Activated B cell treated with CpG ODN at 0.5 μM for 24 hours (primary cell): ENCODE measurements at regions not wholly inside any gene's neighbourhood (a gene's known extent, or its start where the extent isn't known, plus 50 kb on each side); places are given as distances from the start of the nearest gene placed in this dataset.

Experiments
- ATAC-seq: fragments of 200-7000 bp; cut with Tn5 transposase; one replicate; pipeline ENCODE4 v1.10.0; 2021; ENCODE audit warnings: low read depth, mild to moderate bottlenecking, moderate library complexity
- CTCF ChIA-PET: fragments of 350-600 bp; sonication (Branson Sonifier 250); formaldehyde crosslinking; loops from one replicate; lab custom pipeline; 2021; ENCODE audit warnings: antibody characterized with exemption; lab: Charles Lee
- POLR2A ChIA-PET: fragments of 350-600 bp; sonication (Branson Sonifier 250); formaldehyde crosslinking; loops from one replicate; lab custom pipeline; 2021; ENCODE audit warnings: antibody characterized with exemption; lab: Charles Lee
- DNase-seq: peaks from one replicate; pipeline ENCODE4 v3.0.0; 2022
- H3K27ac Mint-ChIP-seq: one replicate; pipeline ENCODE4 v1.8.0; 2020; ENCODE audit warnings: mixed read lengths
- H3K27me3 Mint-ChIP-seq: one replicate; pipeline ENCODE4 v1.8.0; 2021; ENCODE audit warnings: mixed read lengths
- H3K36me3 Mint-ChIP-seq: one replicate; pipeline ENCODE4 v1.8.0; 2021; ENCODE audit warnings: low read depth, mixed read lengths
- H3K4me1 Mint-ChIP-seq: one replicate; pipeline ENCODE4 v1.8.0; 2021; ENCODE audit warnings: mixed read lengths
- H3K4me3 Mint-ChIP-seq: one replicate; pipeline ENCODE4 v1.8.0; 2020; ENCODE audit warnings: mild to moderate bottlenecking, mixed read lengths
- H3K9me3 Mint-ChIP-seq: one replicate; pipeline ENCODE4 v1.8.0; 2020; ENCODE audit warnings: mixed read lengths
- CTCF ChIP-seq: fragments of 200-600 bp; IDR thresholded peaks from one replicate; pipeline ENCODE4 v1.8.0; 2022; ENCODE audit warnings: antibody characterized with exemption, mild to moderate bottlenecking
- intact Hi-C: fragments of 100-400 bp; cut with micrococcal nuclease; formaldehyde crosslinking; loops from one replicate; pipeline ENCODE4 v1.15.1; 2024

- ChIA-PET POLR2A (no interaction called here), CTCF (no interaction called here)
- Mint-ChIP-seq H3K4me1 (no peaks in the 10 kb centered on the region), H3K9me3 (no peaks in the 10 kb centered on the region), H3K36me3 (no peaks in the 10 kb centered on the region), H3K27ac (no peak overlapping the region), H3K27me3 (no peaks in the 10 kb centered on the region), H3K4me3 (no peak overlapping the region)
- DNase-seq (no peak), ATAC-seq (no peak)
- TF ChIP-seq CTCF = no peak
- intact Hi-C loops = no loop called here
Measured at GRCh38 chr4:162700815-162701361, 465.8 kb downstream of the NAF1 start.

DNA sequence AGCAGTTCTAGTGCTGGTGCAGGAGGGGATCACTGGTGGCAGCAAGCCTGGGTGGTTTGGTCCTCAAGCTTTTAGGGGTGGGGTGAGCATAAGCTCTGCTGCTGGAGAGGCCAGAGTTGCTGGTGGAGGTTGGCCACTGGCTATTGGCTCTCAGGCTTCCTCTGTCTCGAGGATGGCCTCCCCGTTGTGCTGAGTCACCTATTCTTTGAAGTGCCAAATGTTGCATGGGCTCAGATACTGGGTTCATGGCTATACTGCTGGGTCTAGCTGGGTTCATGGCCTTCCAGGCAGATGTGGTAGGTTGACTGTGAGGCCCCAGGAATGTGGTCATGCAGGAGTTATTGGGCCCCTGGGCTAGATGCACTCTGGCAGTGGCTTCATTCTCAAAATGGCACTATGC lies 466.3 kb downstream of the NAF1 start:
- ChIA-PET POLR2A (no interaction called here), CTCF (no interaction called here)
- intact Hi-C loops = no loop called here
- H3K27ac Mint-ChIP-seq = no peak overlapping the region
- no peak overlapping the region for H3K4me3 Mint-ChIP-seq
- TF ChIP-seq CTCF = no peak
- no peaks in the 10 kb centered on the region for H3K9me3 Mint-ChIP-seq
- no peaks in the 10 kb centered on the region for H3K27me3 Mint-ChIP-seq
- no peak for DNase-seq
- no peaks in the 10 kb centered on the region for H3K36me3 Mint-ChIP-seq
- no peak for ATAC-seq
- H3K4me1 Mint-ChIP-seq = no peaks in the 10 kb centered on the region

DNA sequence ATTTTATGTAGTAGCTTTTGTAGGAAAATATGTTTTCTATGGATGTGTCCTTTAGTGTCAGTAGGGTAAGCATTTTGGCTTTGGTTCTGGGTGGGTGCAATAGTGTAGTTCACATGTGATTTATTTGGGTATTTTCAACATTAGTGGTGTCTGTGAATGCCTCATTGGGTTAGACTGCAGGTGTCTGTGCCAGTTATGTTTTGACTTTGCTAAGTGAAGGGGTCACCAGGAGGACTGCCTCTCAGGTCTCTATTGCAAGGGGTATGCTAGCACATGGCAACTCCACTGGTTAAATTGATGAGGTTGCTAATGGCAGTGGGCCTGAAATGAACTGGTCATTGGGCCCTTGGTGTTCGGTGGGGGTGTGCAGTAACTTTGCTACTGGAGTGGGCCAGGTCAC lies 467.1 kb downstream of the NAF1 start:
- ATAC-seq (no peak), DNase-seq (no peak)
- no peaks in the 10 kb centered on the region for H3K4me1 Mint-ChIP-seq
- intact Hi-C loops = no loop called here
- no peak for TF ChIP-seq CTCF
- H3K9me3 Mint-ChIP-seq = no peaks in the 10 kb centered on the region
- H3K27ac Mint-ChIP-seq = no peak overlapping the region
- H3K36me3 Mint-ChIP-seq = no peaks in the 10 kb centered on the region
- POLR2A ChIA-PET = no interaction called here
- H3K4me3 Mint-ChIP-seq = no peak overlapping the region
- H3K27me3 Mint-ChIP-seq = no peaks in the 10 kb centered on the region
- CTCF ChIA-PET = no interaction called here

DNA sequence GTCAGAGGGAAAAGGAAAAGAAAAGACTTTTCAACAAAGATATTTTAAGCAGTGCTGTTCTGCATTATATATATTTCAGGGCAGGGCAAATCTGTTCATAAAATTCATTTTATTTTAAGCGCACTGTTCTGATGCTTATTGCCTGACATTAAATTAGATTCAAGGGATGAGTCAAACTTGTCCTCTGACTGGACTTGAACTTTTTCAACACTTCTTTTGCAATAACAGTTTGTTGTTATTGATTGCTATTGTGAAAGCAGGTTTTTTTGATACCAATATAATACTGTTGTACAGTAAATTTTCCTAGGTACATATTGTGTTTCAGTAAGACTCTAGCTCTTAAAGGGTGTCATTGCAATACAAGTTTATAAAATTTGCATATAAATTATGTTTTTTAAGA lies 481.3 kb downstream of the NAF1 start:
- CTCF ChIA-PET = no interaction called here
- no peaks in the 10 kb centered on the region for H3K27me3 Mint-ChIP-seq
- no peak overlapping the region for H3K27ac Mint-ChIP-seq
- POLR2A ChIA-PET = no interaction called here
- intact Hi-C loops = no loop called here
- no peaks in the 10 kb centered on the region for H3K36me3 Mint-ChIP-seq
- ATAC-seq (no peak), DNase-seq (no peak)
- H3K4me1 Mint-ChIP-seq = no peaks in the 10 kb centered on the region
- no peaks in the 10 kb centered on the region for H3K9me3 Mint-ChIP-seq
- TF ChIP-seq CTCF = no peak
- no peak overlapping the region for H3K4me3 Mint-ChIP-seq

DNA sequence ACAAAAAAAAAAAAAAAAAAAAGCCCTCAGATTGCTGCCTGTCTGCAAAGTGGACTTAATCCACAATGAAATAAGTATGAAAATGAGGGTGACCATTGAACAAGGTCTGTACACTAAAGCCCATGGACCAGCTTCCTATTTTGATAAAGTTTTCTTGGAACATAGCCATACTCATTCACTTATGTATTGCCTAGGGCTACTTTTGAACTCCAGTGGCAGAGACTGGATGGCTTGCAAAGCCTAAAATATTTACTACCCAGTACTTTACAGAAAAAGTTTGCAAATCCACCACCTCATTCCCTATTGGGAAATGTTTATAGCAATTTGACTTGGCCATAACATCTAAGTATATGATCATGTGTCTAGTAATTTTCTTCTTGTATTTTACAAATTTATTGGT lies 481.7 kb downstream of the NAF1 start:
- Mint-ChIP-seq H3K9me3 (no peaks in the 10 kb centered on the region), H3K4me3 (no peak overlapping the region)
- CTCF ChIA-PET = no interaction called here

More for the DNA sequence above, 481.7 kb downstream of the NAF1 start:
- no peak for TF ChIP-seq CTCF
- Mint-ChIP-seq H3K27me3 (no peaks in the 10 kb centered on the region), H3K36me3 (no peaks in the 10 kb centered on the region), H3K4me1 (no peaks in the 10 kb centered on the region), H3K27ac (no peak overlapping the region)
- intact Hi-C loops = no loop called here
- DNase-seq (no peak), ATAC-seq (no peak)
- POLR2A ChIA-PET = no interaction called here
